GM21529 (cell line): ENCODE measurements at regions not wholly inside any gene's neighbourhood (a gene's known extent, or its start where the extent isn't known, plus 50 kb on each side); places are given as distances from the start of the nearest gene placed in this dataset.

Source experiments
- ATAC-seq: cut with Tn5 transposase; IDR thresholded peaks from one replicate; pipeline ENCODE4 v1.9.1; 2021; ENCODE audit not compliant: unreplicated experiment

DNA sequence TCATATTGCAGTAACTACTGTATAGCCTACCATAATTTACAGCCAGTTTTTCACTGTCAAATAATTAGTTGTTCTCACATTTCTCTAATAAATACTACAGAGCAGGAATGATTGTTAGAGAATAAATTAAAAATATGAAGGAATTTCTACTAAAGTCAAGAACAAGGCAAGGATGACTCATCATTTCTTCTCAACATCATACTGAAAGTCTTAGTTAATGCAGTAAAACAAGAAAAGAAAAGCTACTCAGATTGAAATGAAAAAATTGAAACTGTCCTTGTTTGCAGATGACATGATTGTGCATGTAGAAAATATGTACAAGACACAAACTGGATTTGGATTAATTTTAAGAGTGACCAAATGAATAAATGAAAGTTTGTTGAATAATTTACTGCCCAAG is 608.2 kb downstream of the NSUN3 start:
- no peak for ATAC-seq

- no peak for ATAC-seq
Observed at GRCh38 chr3:94673876-94674275, 611.0 kb downstream of the NSUN3 start.

DNA sequence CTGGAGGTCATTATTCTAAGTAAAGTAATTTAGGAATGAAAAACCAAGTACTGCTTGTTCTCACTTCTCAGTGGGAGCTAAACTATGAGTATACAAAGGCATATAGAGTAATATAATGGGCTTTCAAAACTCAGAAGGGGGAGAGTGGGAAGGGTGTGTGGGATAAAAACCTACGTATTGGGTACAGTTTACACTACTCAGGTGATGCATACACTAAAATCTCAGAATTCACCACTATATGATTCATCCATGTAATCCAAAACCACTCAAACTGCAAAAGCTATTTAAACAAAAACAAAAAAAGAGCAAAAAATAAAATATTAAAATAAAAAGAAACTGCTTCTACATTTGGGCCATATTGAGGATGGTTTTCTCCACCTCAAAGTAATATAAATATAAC is 623.3 kb downstream of the NSUN3 start:
- no peak for ATAC-seq

- ATAC-seq = no peak
Observed at GRCh38 chr3:94693997-94694640, 631.3 kb downstream of the NSUN3 start.

GRCh38 chr3:94694894-94695293 is 632.0 kb downstream of the NSUN3 start:
- no peak for ATAC-seq

GRCh38 chr3:94704467-94704866 is 641.6 kb downstream of the NSUN3 start:
- ATAC-seq = no peak

GRCh38 chr3:94709249-94709902 is 646.5 kb downstream of the NSUN3 start:
- no peak for ATAC-seq

GRCh38 chr3:94714194-94714593 is 651.3 kb downstream of the NSUN3 start:
- ATAC-seq = no peak

- ATAC-seq = no peak
Observed at GRCh38 chr3:94716326-94717018, 653.6 kb downstream of the NSUN3 start.

DNA sequence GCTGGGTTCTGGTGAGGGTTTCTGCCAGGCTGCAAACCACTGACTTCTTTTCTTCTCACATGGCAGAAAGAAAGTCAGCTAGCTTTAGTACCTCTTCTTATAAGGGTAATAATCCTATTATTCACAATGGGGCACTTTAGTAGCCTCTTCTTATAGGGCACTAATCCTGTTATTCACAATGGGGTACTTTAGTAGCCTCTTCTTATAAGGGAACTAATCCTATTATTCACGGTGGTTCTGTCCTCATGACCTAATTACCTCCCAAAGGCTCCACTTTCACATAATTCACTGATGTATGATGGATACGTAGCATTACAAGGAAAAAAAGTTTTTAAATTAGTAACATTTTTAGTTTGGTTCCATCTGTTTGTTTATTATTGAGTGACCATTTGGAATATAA is 671.3 kb downstream of the NSUN3 start:
- ATAC-seq = no peak

DNA sequence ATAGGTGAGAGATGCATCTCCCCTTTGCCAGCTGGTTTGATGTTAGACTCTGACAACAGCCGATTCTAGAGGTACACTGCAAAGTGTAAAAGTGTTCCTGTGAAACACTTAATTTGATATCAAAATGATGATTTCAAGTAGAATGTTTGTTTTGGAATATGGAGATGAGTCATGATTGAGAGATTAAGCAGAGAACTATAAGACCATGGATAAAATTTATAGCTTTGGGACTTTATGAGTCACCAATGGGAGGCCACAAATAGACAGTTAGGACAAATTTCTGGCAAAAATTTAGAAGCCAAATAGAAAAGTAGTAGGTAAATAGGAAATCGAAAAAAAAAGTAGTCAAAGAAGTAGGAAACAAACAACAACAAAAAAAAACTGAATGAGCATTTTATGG is 672.5 kb downstream of the NSUN3 start:
- ATAC-seq = no peak

- ATAC-seq = no peak
Observed at GRCh38 chr3:94737116-94737515, 674.3 kb downstream of the NSUN3 start.

DNA sequence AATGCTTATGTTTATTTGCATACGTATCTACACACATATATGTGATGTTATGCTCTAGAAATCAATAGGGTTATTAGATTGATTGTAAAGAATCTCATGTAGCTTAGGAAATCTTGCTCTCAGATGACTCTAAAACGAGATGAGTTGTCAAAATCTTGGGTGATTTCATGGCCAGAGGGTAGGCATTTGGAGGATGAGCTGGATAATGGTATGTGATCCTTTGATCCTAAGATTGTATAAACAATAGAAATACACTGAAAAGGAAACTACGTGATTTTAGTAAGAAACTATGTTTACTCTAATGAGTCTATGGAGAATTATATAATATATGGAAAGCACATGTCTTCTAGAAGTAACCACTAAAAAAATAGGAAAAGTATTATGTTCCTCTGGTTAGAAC is 676.6 kb downstream of the NSUN3 start:
- no peak for ATAC-seq

DNA sequence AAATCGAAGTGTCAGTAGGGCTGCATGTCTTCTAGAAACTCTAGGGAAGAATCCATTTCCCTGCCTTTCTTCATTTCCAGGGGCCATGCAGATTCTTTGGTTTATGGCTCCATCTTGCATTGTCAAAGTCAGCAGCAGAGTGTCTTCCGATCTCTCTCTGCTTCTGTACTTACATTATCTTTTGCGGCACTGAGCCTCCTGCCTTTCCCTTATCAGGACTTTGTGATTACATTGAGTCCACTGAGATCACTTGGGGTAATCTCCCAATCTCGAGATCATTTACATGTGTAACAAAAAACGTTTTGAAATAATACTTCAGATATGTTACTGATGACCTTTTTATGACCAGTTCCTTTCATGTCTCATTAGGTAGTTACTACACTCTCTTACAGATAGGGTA is 695.9 kb downstream of the NSUN3 start:
- no peak for ATAC-seq

GRCh38 chr3:94772402-94772801 is 709.5 kb downstream of the NSUN3 start:
- ATAC-seq = no peak

GRCh38 chr3:94775746-94776145 is 712.9 kb downstream of the NSUN3 start:
- no peak for ATAC-seq

DNA sequence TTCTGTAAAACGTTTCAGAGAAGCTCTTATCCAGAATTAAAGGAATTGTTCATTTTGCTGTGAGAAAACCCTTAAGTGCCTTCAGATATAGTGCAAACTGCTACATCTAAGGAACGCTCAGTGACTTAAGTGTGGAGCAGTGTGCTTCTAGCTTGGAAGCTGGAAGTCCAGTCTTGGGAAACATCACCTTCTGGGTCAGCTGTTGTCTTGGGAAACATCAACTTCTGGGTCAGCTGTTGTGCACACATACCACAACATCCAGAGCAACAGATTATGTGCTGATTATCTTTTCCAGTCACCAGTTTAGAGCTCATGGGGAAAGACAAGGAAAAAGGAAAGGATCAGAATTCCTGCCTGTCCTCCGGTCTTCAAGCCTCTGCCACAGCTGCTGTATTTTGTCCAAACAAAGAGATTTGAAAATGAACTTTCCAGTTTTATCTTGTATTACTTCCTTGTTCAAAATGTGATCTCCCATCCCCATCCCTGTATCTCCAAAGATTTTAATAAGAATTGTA is 713.6 kb downstream of the NSUN3 start:
- ATAC-seq = no peak

GRCh38 chr3:94778289-94778688 is 715.4 kb downstream of the NSUN3 start:
- ATAC-seq = no peak

DNA sequence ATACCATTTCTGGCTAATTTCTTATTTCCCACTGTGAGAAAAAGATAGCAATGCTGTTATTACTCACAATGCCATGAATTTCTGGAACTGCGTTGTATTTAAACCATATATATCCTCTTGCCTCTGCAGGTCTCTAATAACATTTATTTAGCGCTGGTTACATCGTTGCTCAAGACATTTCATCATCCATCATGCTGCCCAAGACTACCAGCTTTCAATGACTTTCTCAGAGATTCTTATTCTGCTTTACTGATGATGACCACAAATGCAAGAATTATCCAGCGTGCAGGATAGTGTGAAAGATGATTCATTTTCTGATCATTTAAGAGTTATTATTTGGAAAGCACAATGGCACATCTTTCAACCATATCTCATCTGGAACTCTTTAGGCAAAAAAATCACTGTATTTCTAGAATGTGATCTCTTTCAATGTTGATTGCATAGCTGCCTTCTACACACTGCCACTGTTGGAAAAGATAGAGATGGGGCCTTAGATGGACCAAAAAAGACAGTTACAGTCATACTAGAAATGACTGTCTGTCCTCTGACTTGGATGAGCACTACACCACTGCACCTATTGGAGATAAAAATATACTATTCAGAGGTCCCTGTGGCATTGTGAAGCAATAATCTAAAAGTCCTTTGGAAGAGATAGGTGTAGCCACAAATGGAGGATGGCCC is 716.1 kb downstream of the NSUN3 start:
- no peak for ATAC-seq

DNA sequence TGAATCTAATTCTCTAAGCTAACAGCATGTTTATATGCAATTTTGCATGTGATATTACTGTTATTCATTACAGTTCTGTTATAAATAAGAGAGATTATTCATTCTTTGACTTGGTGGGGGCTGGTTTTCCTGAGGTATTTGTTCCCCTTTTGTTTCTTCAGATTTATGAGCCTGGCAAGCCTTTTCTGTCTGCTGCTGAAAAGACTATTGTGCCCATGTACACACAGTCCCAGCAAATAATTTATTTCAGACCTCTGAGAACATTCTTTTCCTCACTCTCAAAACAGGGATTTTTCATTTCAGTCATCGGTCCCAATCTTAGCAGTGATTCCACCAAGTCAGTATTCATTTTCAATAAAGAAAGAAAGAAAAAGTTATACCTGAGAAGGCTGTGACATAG is 716.8 kb downstream of the NSUN3 start:
- no peak for ATAC-seq

DNA sequence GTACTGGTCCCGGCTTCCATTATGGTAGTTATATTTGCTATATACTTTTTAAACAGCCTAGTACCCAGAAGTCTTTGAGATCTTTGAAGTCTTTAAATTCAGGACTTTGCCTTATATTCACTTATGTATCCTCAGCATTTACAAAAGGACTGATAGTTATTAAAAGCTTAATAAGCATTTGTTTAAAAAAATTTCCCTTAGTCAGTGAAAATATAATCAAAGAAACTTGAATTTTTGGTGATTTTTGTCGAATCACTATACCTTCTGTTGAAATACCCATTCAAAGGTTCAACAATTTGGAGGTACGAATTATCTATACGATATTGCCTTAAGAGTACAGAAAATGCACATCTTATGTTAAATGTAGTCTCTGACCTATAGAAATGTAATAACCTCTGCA is 721.4 kb downstream of the NSUN3 start:
- ATAC-seq = no peak

GRCh38 chr3:94787066-94787465 is 724.2 kb downstream of the NSUN3 start:
- no peak for ATAC-seq
